Mesendoderm (in vitro differentiated cells): ENCODE measurements at regions not wholly inside any gene's neighbourhood (a gene's known extent, or its start where the extent isn't known, plus 50 kb on each side); places are given as distances from the start of the nearest gene placed in this dataset.
"Not testable (repeated sequence)": the region's sequence is repeated elsewhere in the genome, so short reads cannot be mapped to it uniquely, and the experiment has no call there.

Source experiments
- DNase-seq: peaks from one replicate; pipeline ENCODE4 v3.0.0; 2013
- H2AK5ac ChIP-seq: 2 replicates; pipeline ENCODE4 v1.6.1; 2013; ENCODE audit warnings: low read length, inconsistent platforms
- H2BK120ac ChIP-seq: 2 replicates; pipeline ENCODE4 v1.6.1; 2013; ENCODE audit warnings: low read depth, mild to moderate bottlenecking, low read length, moderate library complexity, mixed read lengths
- H2BK15ac ChIP-seq: replicated peaks from 2 replicates; pipeline ENCODE4 v1.6.1; 2013; ENCODE audit warnings: low read depth, mild to moderate bottlenecking, moderate library complexity
- H2BK5ac ChIP-seq: 2 replicates; pipeline ENCODE4 v1.6.1; 2013; ENCODE audit warnings: low read length, inconsistent platforms
- H3K18ac ChIP-seq: 2 replicates; pipeline ENCODE4 v1.6.1; 2013; ENCODE audit warnings: mild to moderate bottlenecking, low read length, mixed read lengths
- H3K23ac ChIP-seq: one replicate; pipeline ENCODE4 v1.6.1; 2013; ENCODE audit warnings: low read length
- H3K27ac ChIP-seq: 2 replicates; pipeline ENCODE4 v1.5.1; 2013; ENCODE audit warnings: low read depth, mild to moderate bottlenecking, inconsistent platforms, low read length, moderate library complexity
- H3K27me3 ChIP-seq: 2 replicates; pipeline ENCODE4 v1.6.1; 2013; ENCODE audit warnings: low read length, control low read depth, mild to moderate bottlenecking, inconsistent platforms; ENCODE audit not compliant: insufficient read depth, poor library complexity
- H3K36me3 ChIP-seq: 2 replicates; pipeline ENCODE4 v1.6.1; 2013; ENCODE audit warnings: low read length, inconsistent platforms; ENCODE audit not compliant: control insufficient read depth, insufficient read depth
- H3K4ac ChIP-seq: one replicate; pipeline ENCODE4 v1.6.1; 2013; ENCODE audit warnings: low read depth, mild to moderate bottlenecking, low read length, moderate library complexity
- H3K4me1 ChIP-seq: 2 replicates; pipeline ENCODE4 v1.6.1; 2013; ENCODE audit warnings: low read depth, low read length, inconsistent platforms; ENCODE audit not compliant: control insufficient read depth
- H3K4me2 ChIP-seq: 2 replicates; pipeline ENCODE4 v1.6.1; 2013; ENCODE audit warnings: low read length
- H3K4me3 ChIP-seq: 2 replicates; pipeline ENCODE4 v1.5.1; 2013; ENCODE audit warnings: mild to moderate bottlenecking, low read length
- H3K56ac ChIP-seq: one replicate; pipeline ENCODE4 v1.6.1; 2013; ENCODE audit warnings: low read length
- H3K79me1 ChIP-seq: 2 replicates; pipeline ENCODE4 v1.6.1; 2013; ENCODE audit warnings: low read length, inconsistent platforms
- H3K79me2 ChIP-seq: 2 replicates; pipeline ENCODE4 v1.6.1; 2013; ENCODE audit warnings: mild to moderate bottlenecking, low read length; ENCODE audit not compliant: control insufficient read depth, insufficient read depth
- H3K9ac ChIP-seq: 2 replicates; pipeline ENCODE4 v1.6.1; 2013; ENCODE audit warnings: low read length, inconsistent platforms
- H4K5ac ChIP-seq: one replicate; pipeline ENCODE4 v1.6.1; 2013; ENCODE audit warnings: low read length
- H4K8ac ChIP-seq: one replicate; pipeline ENCODE4 v1.6.1; 2013; ENCODE audit warnings: low read depth, mild to moderate bottlenecking, control low read depth, low read length, moderate library complexity
- WGBS: extraction: QIAGEN DNeasy Blood & Tissue Kit; methylation state at CpG from one replicate; pipeline ENCODE4 v1.1.7; 2013; ENCODE audit warnings: low lambda C conversion rate, missing lambda C conversion rate; ENCODE audit not compliant: insufficient coverage; ENCODE audit errors: extremely low coverage; 5-methylcytosine and 5-hydroxymethylcytosine counted together

DNA sequence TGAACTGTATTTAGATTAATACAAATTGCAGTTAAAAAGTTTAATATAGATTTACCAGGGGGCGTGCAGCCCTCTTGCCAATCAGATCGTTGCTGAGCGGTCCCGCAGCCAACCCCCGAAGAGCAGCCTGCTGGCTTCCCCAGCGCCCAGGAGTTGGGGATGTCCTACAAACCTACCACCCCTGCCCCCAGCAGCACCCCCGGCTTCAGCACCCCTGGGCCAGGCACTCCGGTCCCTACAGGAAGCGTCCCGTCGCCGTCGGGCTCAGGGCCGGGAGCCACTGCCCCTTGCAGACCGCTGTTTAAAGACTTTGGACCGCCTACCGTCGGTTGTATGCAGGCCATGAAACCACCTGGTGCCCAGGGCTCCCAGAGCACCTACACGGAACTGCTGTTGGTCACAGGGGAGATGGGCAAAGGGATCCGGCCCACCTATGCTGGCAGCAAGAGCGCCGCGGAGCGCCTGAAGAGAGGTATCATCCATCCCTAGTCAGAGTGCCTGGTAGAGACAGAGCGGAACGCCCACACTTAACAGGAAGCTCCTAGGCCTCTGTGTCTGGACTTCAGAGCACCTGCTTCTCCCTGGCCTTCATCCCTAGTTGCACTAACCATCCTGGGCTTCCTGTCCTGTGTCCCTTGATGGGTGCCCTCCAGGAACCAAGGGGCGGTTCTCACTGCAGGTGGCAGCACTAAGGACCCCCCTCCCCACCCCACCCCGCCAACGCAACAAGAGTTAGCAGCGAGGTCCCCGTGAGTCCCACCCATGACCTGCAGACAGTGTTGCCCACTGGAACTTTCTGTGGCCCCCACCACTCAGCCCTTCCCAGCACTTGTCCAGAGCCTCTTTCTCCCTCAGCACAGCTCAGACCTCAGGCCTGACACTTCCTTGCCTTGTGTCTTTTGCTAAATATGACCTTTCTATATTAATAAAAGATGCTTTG, 91.5 kb upstream of the ZNG1F start:
- H3K4me2 ChIP-seq, H3K79me1 ChIP-seq, H3K36me3 ChIP-seq, H3K4ac ChIP-seq, H2BK120ac ChIP-seq, H3K4me3 ChIP-seq, H3K9ac ChIP-seq, H4K5ac ChIP-seq, DNase-seq, H2BK5ac ChIP-seq, H3K4me1 ChIP-seq, H3K23ac ChIP-seq, H3K18ac ChIP-seq, H3K27ac ChIP-seq, H3K56ac ChIP-seq, H3K27me3 ChIP-seq, H2AK5ac ChIP-seq, H3K79me2 ChIP-seq, H4K8ac ChIP-seq, H2BK15ac ChIP-seq: not testable (repeated sequence)
- no CpG with 5 or more reads among the region's 31 CpGs for WGBS

DNA sequence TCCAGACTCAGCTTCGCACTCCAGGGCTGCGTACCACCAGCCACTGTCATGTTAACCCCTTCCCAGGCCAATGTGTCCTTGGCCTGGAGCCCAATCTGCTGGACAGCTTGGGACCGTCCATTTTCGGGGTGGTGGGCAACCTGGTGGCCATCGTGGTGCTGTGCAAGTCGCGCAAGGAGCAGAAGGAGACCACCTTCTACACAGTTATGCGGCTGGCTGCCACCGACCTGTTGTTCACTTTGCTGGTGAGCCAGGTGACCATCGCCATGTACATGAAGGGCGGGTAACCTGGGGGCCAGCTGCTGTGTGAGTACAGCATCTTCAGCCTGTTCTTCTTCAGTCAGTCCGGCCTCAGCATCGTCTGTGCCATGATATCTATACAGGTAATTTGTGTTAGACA, 90.3 kb upstream of the ZNG1F start:
- not testable (repeated sequence) for H3K4me2 ChIP-seq, H3K79me1 ChIP-seq, H2BK120ac ChIP-seq, H3K23ac ChIP-seq, H3K27ac ChIP-seq, H3K4me1 ChIP-seq, DNase-seq, H4K8ac ChIP-seq, H3K4ac ChIP-seq, H4K5ac ChIP-seq, H3K4me3 ChIP-seq, H3K36me3 ChIP-seq, H2BK15ac ChIP-seq, H2BK5ac ChIP-seq, H2AK5ac ChIP-seq, H3K9ac ChIP-seq, H3K27me3 ChIP-seq, H3K18ac ChIP-seq, H3K79me2 ChIP-seq, H3K56ac ChIP-seq
- WGBS, result no CpG with 5 or more reads among the region's 13 CpGs

DNA sequence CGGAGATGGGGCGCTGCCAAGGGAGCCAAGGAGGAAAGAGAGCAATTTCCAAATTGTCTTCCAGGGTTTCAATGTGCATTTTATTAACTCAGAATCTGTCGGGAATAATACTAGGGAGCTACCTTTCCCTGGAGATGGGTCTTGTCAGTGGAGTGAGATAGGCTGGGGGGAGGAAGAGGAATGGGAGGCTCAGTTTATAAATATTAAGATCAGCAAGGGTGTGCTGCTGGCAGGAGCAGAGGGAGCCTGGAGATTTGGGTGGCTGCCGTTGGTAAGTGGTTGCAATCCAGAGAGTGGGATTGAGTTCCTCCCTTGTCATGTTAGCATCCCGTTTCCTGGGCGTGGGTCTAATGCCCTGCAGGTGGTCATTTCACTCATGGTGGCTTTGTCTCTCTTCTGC, 89.9 kb upstream of the ZNG1F start:
- not testable (repeated sequence) for H4K8ac ChIP-seq

DNA sequence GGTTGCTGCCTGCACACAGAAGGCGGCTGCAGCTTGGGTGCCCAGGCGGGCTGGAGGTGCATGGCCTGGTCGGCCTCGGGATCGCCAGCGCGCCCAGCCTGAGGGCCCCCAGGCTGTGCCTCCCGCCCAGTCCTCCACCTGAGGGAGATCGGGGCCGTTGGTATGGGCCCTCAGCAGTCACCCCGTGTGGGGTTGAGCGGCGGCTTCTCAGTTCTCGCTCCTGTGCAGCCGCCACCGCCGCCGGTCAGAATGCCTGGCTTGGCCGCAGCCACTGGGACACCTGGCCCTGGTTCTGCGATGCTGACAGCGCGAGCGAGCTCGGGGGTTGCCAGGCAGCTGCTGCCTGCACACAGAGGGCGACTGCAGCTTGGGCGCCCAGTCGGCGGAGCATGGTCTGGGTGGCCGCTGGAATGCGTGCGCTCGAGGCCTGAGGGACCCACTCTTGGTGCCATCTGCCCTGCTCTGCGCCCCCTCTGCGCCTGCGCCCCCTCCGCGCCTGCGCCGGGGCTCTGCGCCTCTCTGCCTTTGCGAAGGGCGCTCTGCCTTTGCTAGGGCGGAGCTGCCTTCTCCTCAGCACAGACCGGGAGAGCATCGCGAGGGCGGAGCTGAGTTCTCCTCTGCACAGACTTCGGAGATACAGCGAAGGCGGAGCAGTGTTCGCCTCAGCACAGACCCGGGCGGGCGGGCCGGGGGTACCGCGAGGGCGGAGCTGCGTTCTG, 84.6 kb upstream of the ZNG1F start:
- H3K4ac ChIP-seq, H3K4me1 ChIP-seq, H3K79me1 ChIP-seq, H2AK5ac ChIP-seq, H4K5ac ChIP-seq, H4K8ac ChIP-seq, H2BK120ac ChIP-seq, H3K36me3 ChIP-seq, H2BK15ac ChIP-seq, H3K27ac ChIP-seq, H3K23ac ChIP-seq, H3K4me2 ChIP-seq, H3K9ac ChIP-seq, H3K4me3 ChIP-seq, H2BK5ac ChIP-seq, H3K27me3 ChIP-seq, H3K18ac ChIP-seq, H3K79me2 ChIP-seq: not testable (repeated sequence)
- DNase-seq, result peak; percentile 78
- WGBS, result no CpG with 5 or more reads among the region's 59 CpGs
- peak overlapping the region; percentile 49 for H3K56ac ChIP-seq

More for the DNA sequence above, 89.9 kb upstream of the ZNG1F start:
- not testable (repeated sequence) for H3K79me2 ChIP-seq, H3K23ac ChIP-seq, H3K27ac ChIP-seq, H3K56ac ChIP-seq, H3K4me2 ChIP-seq, H3K36me3 ChIP-seq, H3K18ac ChIP-seq, H2BK5ac ChIP-seq, H2BK15ac ChIP-seq, H4K5ac ChIP-seq, H2AK5ac ChIP-seq, H3K9ac ChIP-seq, H3K4me1 ChIP-seq, DNase-seq, H3K79me1 ChIP-seq, H3K4ac ChIP-seq, H2BK120ac ChIP-seq, H3K27me3 ChIP-seq, H3K4me3 ChIP-seq
- no CpG with 5 or more reads among the region's 6 CpGs for WGBS

DNA sequence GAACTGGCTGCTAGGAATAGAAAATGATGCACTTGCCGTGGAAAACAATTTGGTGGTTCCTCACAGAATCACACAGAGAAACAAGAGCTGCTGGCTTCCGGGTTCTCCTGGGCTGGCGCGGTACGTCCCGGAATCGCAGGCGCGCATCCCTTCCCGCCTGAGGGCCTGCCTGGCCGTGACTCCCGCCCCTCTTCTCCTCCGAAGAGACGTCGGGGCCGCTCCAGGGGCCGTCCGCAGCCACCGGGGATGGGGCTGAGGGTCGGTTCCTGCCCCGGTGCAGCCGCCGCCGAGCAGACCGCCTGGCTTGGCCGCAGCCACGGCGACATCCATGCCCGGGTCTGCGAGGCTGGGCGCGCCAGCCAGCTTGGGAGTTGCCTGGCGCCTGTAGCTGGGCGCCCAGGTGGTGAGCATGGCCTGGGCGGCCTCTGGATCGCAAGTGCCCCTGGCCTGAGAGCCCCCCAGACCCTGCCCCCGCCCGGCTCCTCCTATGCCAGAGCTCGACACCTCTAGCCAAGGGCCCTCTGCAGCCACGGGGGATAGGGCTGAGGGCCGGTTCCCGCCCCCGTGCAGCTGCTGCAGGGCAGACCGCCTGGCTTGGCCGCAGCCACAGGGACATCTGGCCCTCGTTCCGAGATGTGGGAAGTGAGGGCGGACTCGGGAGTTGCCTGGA, 83.9 kb upstream of the ZNG1F start:
- not testable (repeated sequence) for H3K79me1 ChIP-seq, H2BK5ac ChIP-seq, H2AK5ac ChIP-seq, H4K8ac ChIP-seq, H3K56ac ChIP-seq, H3K23ac ChIP-seq, H2BK120ac ChIP-seq, H3K18ac ChIP-seq, H4K5ac ChIP-seq, H2BK15ac ChIP-seq, H3K9ac ChIP-seq, H3K4me3 ChIP-seq, H3K27me3 ChIP-seq, H3K79me2 ChIP-seq, H3K36me3 ChIP-seq, H3K4me1 ChIP-seq, H3K4ac ChIP-seq, H3K4me2 ChIP-seq, H3K27ac ChIP-seq
- WGBS, result no CpG with 5 or more reads among the region's 49 CpGs
- DNase-seq, result peak; percentile 16
